ENCODE measurements at regions not wholly inside any gene's neighbourhood (a gene's known extent, or its start where the extent isn't known, plus 50 kb on each side); places are given as distances from the start of the nearest gene placed in this dataset.
"Not testable (repeated sequence)": the region's sequence is repeated elsewhere in the genome, so short reads cannot be mapped to it uniquely, and the experiment has no call there.

DNA sequence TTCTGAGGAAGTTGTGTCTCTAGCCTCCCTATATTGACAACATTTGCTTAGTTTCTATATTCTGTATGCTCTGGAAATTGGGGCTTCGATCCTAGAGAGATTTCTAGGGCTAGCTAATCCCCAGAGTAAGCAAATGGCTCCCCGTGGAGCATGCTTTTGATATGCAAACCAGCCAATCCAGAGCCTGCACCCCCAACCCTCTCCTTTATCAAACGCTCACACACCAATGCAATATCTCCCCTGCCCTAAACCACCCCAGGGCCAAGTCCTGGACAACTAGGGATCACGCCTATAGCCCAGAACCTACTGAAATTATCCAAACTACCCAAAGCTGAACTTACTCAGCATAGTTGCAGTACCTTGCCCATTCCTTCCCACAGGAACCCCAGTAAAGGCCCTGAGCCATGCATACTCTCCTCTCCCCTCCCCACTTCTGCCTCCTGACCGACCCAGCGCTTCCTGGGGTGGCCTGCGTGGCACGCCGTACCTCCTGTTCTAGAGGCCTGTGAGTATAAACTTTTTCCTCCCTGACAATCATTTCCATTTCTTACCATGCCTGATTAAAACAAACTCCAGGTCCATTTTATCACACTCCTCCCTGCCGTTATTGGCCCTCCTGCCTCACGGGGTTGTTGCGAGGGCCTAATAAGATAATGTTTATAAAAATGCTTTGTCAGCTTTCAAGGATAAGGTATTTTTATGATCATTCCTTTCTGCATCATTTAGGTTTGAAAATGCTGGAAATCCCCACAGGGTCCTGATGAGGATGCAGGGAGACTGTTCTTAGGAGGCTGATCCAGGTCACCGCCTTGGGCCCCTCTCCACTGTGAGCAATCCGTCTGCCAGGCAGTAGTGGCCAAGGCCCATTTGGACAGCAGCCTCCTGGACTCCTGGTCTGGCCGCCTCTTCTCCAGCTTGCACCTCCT, 102.7 kb downstream of the TENT5C start:
- no peak for DNase-seq

DNA sequence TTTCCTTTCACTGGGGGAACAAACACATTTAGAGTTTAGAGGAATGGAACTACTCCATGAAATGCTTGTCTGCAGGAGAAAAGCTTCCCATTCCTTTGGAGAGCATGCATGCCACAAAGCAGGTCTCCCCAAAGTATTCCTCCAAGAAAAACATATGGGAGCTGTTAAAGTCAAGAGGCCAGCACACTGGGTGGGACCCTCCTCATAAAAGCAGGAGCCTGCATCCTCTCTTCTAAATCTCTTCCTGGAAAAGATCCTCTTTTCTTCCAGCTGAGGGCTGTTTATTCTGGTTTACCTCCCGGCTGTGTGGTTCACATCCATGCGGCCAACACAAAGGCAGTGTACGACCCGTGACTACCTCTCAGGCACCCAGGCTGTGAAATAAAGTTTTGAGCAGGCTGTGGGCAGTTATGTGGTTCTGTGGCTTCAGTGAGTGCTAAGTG, 103.4 kb downstream of the TENT5C start:
- no peak for DNase-seq

DNA sequence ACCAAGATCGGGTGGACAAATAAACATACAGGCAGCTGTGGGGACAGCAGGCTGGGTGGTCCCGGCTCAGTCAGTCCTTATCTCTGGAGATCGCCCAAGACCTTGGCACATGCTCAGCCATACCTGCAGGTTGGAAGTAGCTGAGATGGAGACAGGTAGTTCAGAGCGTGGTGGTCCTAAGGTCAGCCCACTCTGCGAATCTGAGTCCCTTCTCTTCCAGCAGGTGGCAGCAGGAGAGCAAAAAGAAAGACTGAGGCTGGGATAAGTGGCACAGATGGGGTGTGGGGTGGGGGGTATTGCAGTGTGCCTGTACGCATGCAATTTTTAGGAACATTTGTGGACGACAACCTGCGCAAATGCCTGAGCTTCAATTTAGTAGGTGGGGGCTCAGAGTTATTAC, 104.9 kb downstream of the TENT5C start:
- DNase-seq: no peak

DNA sequence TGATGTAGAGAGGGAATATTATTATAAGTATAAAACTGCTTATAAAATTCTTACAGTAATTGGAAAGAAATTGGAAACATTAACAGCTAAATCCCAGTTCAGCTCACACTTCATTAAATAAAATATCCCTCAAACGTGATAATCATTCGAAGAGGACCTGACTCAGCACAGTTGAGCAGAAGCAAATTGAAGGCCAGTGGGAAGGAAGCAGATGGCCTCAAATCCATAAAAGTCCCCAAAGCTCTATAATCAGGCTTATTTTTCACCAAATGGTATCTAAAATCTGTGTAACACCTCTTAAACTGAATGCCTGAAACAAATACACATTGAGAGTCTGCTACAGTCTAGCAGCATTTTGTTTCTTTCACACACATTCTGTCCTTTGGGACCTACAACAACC, 106.8 kb downstream of the TENT5C start:
- DNase-seq: no peak

DNA sequence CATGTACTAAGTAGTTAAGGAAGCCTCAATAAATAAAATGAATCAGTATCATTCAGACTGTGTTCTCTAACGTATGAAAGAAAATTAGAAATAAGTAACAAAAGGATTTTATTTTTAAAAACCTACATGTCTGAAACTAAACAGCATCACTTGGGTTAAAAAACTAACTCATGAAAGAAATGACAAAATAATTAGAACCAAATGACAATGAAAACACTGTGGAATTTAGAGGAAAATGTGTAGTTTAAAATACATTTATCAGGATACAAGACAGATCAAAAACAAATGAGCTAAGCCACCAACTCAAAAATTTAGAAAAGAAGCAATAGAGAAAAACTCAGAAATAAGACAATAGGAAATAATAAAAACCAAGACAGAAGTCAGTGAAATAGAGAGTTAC, 108.7 kb downstream of the TENT5C start:
- DNase-seq: no peak

DNA sequence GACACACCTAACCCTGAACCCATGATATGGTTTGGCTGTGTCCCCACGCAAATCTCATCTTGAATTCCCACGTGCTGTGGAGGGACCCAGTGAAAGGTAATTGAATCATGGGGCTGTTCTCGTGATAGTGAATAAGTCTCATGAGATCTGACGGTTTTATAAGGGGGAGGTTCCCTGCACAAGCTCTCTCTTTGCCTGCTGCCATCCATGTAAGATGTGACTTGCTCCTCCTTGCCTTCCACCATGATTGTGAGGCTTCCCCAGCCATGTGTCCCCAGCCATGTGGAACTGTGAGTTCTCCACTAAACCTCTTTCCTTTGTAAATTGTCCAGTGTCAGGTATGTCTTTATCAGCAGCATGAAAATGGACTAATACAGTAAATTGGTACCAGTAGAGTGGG, 110.2 kb downstream of the TENT5C start:
- DNase-seq: not testable (repeated sequence)

DNA sequence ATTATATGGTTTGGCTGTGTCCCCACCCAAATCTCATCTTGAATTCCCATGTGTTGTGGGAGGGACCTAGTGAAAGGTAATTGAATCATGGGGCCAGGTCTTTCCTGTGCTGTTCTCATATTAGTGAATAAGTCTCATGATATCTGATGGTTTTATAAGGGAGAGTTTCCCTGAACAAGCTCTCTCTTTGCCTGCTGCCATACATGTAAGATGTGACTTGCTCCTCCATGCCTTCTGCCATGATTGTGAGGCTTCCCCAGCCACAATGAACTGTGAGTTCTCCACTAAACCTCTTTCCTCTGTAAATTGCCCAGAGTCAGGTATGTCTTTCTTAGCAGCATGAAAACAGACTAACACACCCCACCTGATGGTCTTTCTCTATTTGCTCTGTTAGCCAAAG, 112.1 kb downstream of the TENT5C start:
- DNase-seq: not testable (repeated sequence)

DNA sequence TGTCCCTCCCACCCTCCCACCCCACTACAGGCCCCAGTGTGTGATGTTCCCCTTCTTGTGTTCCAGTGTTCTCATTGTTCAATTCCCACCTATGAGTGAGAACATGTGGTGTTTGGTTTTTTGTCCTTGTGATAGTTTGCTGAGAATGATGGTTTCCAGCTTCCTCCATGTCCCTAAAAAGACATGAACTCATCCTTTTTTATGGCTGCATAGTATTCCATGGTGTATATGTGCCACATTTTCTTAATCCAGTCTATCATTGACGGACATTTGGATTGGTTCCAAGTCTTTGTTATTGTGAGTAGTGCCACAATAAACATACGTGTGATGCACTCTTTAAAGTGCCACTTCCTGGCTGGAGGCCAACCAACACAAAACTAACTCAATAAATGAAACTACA, 112.7 kb downstream of the TENT5C start:
- not testable (repeated sequence) for DNase-seq

DNA sequence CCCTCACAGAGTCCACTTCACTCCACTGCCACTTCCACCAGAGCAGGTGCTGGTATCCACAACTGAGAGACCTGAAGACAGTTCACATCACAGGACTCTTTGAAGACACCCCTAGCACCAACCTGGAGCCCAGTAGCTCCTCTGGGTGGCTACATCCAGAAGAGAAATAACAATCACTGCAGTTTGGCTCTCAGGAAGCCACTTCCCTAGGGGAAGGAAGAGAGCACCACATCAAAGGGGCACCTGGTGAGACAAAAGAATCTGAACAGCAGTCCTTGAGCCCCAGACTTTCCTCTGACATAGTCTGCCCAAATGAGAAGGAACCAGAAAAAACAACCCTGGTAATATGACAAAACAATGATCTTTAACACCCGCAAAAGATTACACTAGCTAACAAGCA, 113.2 kb downstream of the TENT5C start:
- peak in 3 of 6 experiments; percentile 3 to 18 (median 6) for DNase-seq

DNA sequence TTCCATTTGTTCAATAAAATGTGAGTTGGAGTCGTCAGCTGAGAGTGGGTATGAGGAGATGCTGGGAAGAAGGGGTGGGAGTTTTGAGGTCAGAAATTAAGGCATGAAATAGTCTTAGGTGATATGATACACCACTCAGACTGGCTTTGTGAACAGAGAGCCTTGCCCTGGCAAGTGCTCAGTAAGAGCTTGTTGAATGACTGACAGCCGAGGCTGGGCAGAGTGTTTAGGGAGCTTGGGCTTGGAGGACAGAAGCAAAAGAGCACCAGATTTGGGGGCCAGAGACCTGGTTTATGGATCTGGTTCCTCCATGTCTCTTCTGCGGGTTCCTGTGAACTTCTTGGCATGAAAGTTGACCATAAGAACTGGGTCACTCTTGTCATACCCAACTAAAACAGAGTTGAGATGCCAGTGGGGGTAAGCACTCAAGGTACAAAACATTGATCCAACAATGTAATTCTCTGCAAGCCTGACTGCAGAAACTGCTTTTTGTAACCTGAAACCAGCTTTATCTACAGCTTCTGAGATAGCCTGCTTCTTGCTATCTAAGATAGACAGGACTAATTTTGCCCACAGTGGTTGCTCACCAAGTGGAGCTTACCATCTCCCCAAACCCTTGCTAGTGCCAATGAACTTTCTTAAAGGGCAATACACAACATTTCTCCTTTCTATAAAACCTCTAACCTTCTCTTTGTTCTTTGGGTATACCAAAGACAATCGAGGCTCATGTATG, 126.4 kb downstream of the TENT5C start:
- DNase-seq: no peak

DNA sequence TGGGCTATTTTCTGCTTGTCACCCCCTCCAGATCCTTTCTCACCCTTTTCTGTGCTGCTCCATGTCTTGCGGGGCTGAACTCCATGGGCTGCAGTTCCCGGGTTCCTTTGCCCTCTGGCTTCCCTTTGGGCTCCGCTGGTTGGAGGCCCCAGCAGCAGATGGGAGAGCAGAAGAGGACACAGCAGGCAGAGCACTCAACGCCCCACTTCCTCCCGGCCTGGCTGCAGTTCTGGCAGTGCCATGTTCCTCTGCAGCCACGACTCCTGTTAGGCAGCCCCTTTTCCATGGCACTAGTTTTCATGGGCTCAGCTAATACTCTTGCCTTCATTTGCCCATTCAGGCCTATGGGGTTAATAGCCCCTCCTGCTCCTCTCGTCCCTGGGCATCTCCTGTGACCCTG, 127.1 kb downstream of the TENT5C start:
- DNase-seq: no peak

DNA sequence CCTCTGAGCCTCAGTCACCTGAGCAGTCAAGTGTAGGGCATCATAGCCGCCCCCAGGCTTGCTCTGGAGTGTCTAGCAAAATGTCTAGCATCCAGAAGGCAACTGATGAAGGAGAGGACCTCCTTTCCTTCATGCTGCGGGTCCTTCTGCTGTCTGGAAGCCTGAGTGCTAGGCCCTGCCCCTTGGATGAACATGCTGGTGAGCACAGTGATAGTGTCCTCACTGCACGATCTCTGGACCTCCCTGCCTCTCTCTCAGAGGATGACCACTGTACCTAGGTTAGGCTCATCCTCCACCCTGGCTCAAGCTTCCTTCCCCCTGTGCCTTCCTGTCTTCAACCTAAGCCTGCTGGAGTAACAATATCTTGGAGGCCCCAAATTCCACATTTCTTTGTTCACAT, 128.6 kb downstream of the TENT5C start:
- DNase-seq: no peak

DNA sequence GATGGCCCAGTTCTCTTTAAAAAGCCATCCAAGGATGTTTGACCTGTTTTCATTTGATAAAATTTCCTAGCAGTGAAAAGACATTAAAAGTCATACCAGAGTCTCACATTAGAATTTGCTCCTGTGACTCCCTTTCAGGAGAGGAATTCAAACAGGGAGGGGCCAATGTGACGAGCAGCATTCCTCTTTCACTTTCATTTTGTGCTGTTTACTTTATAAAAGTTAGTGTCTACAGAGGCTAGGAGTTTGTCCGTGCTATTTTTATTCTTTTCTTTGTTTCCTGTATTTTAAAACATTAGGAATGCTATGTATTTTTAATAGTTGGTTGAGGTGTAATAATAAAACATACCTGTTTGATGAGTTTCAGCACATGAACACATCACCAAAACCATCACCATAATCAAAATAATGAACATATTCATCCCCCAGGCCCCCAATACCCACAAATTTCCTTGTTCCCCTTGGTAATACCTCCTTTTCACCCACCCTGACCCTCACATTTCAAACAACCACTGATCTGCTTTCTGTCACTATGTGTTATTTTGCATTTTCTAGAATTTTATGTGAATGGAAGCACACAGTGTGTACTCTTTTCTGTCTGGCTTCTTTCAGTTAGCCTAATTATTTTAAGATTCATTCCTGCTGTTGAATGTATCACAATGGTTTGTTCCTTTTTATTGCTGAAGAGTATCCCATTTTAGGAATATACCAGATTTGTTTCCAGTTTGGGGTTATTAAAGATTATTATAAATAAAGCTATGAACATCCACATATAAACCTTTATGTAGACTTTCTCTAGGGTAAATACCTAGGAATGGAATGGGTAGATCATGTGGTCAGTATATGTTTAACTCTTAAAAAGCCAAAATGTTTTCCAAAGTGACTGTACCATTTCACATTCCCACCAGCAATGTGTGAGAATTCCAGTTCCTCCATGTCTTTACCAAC, 129.5 kb downstream of the TENT5C start:
- peak in 4 of 6 experiments; percentile 4 to 45 (median 30) for DNase-seq

DNA sequence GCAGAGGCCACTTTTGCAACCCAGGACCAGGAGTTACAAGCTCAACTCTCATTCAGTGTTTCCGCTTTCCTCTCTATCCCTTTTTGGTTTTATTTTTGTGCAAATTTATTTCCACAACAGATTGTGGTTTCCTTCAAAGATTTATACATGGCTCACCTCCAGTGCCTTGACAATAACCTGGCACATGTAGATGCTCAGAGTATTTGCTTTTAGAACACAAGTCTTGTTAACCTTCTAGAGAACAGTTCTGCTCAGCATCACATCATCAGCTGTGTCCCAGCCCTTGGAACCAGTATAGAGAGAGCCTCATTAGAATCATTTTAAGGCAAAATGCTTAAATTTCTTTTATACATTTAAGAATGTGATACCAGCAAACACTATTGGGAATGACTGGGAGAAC, 133.7 kb downstream of the TENT5C start:
- no peak for DNase-seq

DNA sequence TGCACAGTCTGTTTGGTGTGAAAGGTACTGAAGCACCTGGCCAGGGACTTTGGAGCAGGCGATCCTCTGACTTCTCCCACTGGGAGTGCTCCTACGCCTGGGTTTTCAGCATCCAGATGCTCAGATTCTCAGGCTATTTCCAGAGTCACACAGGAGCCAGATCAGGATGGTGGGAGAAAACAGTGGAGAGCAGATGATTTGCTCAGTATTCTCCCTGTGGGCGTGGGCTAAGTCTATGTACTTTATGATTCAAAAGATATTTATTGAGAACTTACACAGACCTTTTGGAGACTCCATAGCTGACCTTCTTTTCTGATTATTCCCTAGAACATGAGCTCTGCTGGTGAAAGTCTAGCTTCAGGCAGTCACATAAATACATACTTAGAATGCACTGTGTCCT, 134.6 kb downstream of the TENT5C start:
- DNase-seq: no peak

DNA sequence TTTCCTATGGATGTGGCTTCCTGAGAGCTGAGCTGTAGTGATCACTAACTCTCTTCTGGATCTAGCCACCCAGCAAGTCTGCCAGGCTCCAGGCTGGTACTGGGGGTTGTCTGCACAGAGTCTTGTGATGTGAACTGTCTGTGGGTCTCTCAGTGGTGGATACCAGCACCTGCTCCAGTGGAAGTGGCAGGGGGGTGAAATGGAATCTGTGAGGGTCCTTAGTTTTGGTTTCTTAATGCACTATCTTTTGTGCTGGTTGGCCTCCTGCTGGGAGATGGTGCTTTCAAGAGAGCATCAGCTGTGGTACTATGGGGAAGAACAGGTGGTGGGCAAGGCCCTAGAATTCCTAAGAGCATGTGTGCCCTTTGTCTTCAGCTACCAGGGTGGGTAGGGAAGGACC, 140.7 kb downstream of the TENT5C start:
- not testable (repeated sequence) for DNase-seq

DNA sequence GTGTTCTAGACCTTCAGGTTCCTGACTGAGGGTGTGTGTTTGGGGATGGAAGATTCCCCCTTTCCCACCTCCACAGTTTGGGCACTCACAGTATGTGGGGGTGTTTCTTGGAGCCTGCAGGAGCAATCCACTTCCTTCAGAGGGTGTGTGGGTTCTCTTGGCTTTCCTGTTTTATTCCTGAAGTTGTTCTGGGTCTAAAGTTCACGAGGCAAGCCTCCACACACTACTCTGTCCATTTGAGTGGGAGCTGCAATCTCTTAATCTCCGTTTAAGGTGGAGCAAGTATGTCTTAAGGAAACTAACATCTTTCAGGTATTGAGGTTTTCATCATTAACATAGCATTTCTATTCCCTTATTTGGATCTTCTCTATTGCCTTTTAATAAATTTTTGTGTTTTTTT, 141.8 kb downstream of the TENT5C start:
- DNase-seq: no peak

DNA sequence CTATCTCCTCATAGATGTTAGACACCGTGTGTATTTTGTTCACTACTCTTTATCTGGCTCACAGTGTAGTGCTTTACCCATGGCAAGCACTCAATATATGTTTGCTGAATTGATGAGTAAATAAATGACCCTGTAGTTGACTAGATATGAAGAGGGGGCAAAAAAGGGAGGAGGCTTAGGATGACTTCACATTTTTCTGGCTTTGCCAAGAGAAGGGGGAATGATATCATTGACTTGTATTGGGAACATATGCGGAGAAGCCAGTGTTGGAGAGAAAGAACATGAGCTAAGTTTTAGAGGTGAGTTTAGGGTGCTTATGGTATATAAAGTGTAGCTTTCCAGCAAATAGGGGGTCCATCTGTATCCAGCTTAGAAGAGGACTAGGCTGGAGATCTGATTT, 145.5 kb downstream of the TENT5C start:
- no peak for DNase-seq

DNA sequence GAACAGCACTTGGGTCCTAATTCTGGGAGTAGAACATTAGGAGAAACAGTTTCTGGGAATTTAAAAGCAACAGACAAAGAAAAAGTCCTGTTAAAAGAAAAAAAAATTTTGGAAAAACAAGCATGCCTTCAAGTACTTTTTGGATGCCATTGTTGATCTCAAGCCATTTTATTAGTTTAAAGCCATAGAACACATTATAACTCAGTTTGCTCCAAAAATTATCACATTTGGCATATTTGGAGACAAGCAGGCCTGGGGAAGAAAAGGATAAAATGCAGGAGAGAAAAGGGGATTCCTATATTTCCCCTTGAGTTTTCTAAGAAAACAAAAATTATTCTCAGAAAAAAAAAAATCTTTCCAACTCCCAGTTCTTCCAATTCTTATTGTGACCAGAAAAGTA, 146.8 kb downstream of the TENT5C start:
- DNase-seq: no peak

DNA sequence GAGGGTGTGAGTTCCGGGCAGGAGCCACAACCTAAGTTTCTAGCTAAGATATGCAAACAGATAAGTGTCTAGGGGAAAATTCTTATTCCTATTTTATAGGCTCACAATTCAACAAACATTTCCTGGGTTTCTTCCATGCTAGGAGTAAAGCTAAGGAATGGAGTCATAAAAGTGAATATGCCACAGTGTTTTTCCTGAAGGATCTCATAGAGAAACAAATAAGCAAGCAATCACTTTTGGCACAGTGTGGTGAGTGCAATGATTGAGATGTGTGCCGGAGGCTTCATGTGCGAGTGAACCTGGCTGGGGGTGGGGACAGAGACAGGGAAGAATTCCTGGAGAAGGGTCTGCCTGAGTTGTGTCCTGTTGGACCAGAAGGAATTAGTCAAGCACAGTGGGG, 147.4 kb downstream of the TENT5C start:
- no peak for DNase-seq

DNA sequence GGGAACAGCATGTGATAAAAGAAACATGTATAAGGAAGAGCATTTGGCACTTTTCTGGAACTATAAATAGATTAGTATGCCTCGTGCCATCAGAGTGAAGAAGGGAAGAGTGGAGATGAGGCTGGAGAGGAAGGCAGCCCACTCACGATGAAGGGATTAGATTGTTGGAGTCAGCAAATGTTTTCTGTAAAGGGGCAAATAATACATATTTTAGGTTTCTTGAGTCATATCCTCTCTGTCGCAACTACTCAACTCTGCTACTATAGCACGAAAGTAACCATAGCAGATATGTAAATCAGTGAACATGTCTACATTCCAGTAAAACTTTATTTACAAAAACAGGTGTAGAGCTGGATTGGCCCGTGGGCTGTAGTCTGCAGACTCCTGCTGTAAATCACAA, 147.8 kb downstream of the TENT5C start:
- no peak for DNase-seq

DNA sequence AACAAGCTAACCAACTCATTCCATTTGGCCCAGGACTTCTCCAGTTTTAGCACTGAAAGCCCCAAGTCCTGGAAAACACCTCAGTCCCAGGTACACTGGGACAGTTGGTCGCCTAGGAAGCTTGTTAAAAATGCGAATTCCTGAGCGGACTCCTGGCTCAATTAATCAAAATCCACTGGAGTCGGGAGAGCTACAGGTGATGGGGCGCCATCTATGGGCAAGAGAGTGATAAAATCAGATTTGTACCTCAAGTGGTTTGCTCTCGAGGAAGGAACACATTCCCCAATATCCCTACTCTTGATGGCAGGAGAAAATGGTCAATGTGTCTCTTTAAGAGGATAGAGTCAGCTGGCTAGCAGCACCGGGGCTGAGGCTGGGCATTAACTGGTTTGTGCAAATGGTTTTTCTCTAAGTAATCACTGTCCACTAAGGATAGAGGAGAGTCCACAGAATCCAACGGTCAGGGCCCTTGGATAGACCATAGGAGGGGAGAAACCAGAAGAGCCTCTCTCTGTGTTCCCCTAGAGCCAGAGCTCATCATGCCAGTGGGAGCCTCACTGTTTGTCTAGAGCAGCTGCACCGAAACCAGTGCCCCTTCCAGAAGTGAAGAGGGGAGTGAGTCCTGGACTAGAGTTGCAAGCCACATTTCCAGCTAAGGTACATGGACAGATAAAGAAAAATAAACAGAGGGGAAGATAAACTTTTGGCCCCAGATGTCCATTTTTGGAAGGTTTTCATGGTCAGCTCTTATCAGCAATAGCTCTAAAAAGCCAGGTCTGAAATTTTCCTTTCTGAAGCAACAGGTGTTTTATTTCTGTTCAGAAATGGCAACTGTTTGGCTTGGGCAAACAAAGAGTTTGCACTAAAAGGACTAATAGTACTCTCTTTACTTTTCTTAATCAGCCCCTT, 148.5 kb downstream of the TENT5C start:
- peak in 5 of 6 experiments; percentile 4 to 44 (median 12) for DNase-seq

All from stimulated activated naive CD4-positive, alpha-beta T cell (primary cell).